ENCODE measurements at regions not wholly inside any gene's neighbourhood (a gene's known extent, or its start where the extent isn't known, plus 50 kb on each side); places are given as distances from the start of the nearest gene placed in this dataset.

DNA sequence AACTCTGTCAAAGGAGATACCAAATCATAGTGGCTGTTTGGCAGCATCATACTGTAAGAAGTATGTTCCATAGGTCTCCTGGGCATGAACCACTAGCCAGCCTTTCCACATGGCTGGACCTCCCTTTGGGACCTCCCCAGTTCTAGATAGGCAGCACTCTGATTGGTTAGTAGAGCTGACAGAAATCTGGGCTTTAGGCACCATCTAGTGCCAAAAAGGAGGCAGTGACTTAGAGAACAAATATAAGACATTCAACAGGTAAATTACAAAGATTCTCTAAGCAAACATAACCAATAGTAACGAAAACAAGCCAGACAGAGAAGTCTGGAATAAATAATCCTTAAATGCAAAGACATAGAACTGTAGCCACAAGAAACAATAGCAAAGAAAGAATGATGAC, 148.0 kb upstream of the PDE3A start:
- TF ChIP-seq, protein P1, sequence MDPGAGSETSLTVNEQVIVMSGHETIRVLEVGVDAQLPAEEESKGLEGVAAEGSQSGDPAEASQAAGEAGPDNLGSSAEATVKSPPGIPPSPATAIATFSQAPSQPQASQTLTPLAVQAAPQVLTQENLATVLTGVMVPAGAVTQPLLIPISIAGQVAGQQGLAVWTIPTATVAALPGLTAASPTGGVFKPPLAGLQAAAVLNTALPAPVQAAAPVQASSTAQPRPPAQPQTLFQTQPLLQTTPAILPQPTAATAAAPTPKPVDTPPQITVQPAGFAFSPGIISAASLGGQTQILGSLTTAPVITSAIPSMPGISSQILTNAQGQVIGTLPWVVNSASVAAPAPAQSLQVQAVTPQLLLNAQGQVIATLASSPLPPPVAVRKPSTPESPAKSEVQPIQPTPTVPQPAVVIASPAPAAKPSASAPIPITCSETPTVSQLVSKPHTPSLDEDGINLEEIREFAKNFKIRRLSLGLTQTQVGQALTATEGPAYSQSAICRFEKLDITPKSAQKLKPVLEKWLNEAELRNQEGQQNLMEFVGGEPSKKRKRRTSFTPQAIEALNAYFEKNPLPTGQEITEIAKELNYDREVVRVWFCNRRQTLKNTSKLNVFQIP (CRISPR knock-in tag; IDR thresholded peaks at IDR 0.05; ENCODE audit: borderline replicate concordance, low read depth): no peak
- TF ChIP-seq PPARA (CRISPR knock-in tag; IDR thresholded peaks at IDR 0.05; ENCODE audit: borderline replicate concordance) (no peak), TOX (CRISPR knock-in tag; IDR thresholded peaks at IDR 0.05; ENCODE audit: borderline replicate concordance) (no peak), CSDC2 (CRISPR knock-in tag; IDR thresholded peaks at IDR 0.05) (no peak), SNAI2 (CRISPR knock-in tag; IDR thresholded peaks at IDR 0.05) (no peak), ARNTL (CRISPR knock-in tag; IDR thresholded peaks at IDR 0.05; ENCODE audit: borderline replicate concordance, low read depth) (no peak), ZFP3 (CRISPR knock-in tag; IDR thresholded peaks at IDR 0.05) (no peak), ZNF70 (CRISPR knock-in tag; IDR thresholded peaks at IDR 0.05) (no peak), ESRRG (CRISPR knock-in tag; IDR thresholded peaks at IDR 0.05) (no peak), BACH2 (CRISPR knock-in tag; IDR thresholded peaks at IDR 0.05; ENCODE audit: borderline replicate concordance) (no peak), RARB (CRISPR knock-in tag; IDR thresholded peaks at IDR 0.05) (no peak), ZNF8 (CRISPR knock-in tag; IDR thresholded peaks at IDR 0.05) (no peak), TCF4 (CRISPR knock-in tag; IDR thresholded peaks at IDR 0.05; ENCODE audit: borderline replicate concordance) (no peak), ZFP30 (CRISPR knock-in tag; IDR thresholded peaks at IDR 0.05) (no peak), GLIS3 (CRISPR knock-in tag; IDR thresholded peaks at IDR 0.05) (no peak), ZNF565 (CRISPR knock-in tag; conservative IDR thresholded peaks at IDR 0.05; ENCODE audit: low read depth) (no peak)
- TF ChIP-seq, protein P2, sequence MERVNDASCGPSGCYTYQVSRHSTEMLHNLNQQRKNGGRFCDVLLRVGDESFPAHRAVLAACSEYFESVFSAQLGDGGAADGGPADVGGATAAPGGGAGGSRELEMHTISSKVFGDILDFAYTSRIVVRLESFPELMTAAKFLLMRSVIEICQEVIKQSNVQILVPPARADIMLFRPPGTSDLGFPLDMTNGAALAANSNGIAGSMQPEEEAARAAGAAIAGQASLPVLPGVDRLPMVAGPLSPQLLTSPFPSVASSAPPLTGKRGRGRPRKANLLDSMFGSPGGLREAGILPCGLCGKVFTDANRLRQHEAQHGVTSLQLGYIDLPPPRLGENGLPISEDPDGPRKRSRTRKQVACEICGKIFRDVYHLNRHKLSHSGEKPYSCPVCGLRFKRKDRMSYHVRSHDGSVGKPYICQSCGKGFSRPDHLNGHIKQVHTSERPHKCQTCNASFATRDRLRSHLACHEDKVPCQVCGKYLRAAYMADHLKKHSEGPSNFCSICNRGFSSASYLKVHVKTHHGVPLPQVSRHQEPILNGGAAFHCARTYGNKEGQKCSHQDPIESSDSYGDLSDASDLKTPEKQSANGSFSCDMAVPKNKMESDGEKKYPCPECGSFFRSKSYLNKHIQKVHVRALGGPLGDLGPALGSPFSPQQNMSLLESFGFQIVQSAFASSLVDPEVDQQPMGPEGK (CRISPR knock-in tag; IDR thresholded peaks at IDR 0.05; ENCODE audit: borderline replicate concordance): no peak
- TF ChIP-seq, protein P3, sequence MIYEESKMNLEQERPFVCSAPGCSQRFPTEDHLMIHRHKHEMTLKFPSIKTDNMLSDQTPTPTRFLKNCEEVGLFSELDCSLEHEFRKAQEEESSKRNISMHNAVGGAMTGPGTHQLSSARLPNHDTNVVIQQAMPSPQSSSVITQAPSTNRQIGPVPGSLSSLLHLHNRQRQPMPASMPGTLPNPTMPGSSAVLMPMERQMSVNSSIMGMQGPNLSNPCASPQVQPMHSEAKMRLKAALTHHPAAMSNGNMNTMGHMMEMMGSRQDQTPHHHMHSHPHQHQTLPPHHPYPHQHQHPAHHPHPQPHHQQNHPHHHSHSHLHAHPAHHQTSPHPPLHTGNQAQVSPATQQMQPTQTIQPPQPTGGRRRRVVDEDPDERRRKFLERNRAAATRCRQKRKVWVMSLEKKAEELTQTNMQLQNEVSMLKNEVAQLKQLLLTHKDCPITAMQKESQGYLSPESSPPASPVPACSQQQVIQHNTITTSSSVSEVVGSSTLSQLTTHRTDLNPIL (CRISPR knock-in tag; IDR thresholded peaks at IDR 0.05; ENCODE audit: low read depth): no peak
- ATAC-seq: peak; percentile 76

DNA sequence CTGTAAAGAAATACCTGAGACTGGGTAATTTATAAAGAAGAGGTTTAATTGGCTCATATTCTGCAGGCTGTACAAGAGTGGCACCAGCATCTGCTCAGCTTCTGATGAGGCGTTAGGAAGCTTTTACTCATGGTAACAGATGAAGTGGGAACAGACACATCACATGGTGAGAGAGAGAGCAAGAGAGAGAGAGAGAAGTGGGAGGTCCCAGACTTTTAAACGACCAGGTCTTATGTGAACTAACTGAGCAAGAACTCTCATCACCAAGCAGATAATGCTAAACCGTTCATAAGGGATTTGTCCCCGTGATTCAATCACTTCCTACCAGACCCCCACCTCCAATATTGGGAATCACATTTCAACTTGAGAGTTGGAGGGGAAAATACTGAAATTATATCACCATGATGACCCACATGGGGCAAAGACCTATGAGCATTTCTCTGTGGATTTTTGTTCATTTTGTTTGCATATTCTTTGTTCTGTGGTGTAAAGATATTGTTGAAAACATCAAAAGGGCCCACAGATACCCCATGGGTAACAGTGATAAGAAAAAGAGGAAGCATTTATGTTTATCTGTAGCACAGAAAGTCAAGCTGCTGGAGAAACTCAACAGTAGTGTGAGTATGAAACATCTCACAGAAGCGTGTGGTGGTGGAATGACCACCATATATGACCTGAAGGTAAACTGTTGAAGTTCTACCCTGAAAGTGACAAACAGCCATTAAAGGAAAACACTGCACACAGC, 135.2 kb upstream of the PDE3A start:
- no peak for ATAC-seq
- TF ChIP-seq, protein P4, sequence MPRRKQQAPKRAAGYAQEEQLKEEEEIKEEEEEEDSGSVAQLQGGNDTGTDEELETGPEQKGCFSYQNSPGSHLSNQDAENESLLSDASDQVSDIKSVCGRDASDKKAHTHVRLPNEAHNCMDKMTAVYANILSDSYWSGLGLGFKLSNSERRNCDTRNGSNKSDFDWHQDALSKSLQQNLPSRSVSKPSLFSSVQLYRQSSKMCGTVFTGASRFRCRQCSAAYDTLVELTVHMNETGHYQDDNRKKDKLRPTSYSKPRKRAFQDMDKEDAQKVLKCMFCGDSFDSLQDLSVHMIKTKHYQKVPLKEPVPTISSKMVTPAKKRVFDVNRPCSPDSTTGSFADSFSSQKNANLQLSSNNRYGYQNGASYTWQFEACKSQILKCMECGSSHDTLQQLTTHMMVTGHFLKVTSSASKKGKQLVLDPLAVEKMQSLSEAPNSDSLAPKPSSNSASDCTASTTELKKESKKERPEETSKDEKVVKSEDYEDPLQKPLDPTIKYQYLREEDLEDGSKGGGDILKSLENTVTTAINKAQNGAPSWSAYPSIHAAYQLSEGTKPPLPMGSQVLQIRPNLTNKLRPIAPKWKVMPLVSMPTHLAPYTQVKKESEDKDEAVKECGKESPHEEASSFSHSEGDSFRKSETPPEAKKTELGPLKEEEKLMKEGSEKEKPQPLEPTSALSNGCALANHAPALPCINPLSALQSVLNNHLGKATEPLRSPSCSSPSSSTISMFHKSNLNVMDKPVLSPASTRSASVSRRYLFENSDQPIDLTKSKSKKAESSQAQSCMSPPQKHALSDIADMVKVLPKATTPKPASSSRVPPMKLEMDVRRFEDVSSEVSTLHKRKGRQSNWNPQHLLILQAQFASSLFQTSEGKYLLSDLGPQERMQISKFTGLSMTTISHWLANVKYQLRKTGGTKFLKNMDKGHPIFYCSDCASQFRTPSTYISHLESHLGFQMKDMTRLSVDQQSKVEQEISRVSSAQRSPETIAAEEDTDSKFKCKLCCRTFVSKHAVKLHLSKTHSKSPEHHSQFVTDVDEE (CRISPR knock-in tag; IDR thresholded peaks at IDR 0.05): no peak
- TF ChIP-seq PPARA (CRISPR knock-in tag; IDR thresholded peaks at IDR 0.05; ENCODE audit: borderline replicate concordance) (no peak), RARB (CRISPR knock-in tag; IDR thresholded peaks at IDR 0.05) (no peak), OSR1 (CRISPR knock-in tag; IDR thresholded peaks at IDR 0.05) (no peak), BACH2 (CRISPR knock-in tag; IDR thresholded peaks at IDR 0.05; ENCODE audit: borderline replicate concordance) (no peak), ZFP30 (CRISPR knock-in tag; IDR thresholded peaks at IDR 0.05) (no peak), ZC3H10 (CRISPR knock-in tag; IDR thresholded peaks at IDR 0.05) (no peak), CSDC2 (CRISPR knock-in tag; IDR thresholded peaks at IDR 0.05) (no peak), ZFP3 (CRISPR knock-in tag; IDR thresholded peaks at IDR 0.05) (no peak), ZNF565 (CRISPR knock-in tag; conservative IDR thresholded peaks at IDR 0.05; ENCODE audit: low read depth) (no peak)
- TF ChIP-seq, protein P1 (CRISPR knock-in tag; IDR thresholded peaks at IDR 0.05; ENCODE audit: borderline replicate concordance, low read depth): no peak
- TF ChIP-seq, protein P5, sequence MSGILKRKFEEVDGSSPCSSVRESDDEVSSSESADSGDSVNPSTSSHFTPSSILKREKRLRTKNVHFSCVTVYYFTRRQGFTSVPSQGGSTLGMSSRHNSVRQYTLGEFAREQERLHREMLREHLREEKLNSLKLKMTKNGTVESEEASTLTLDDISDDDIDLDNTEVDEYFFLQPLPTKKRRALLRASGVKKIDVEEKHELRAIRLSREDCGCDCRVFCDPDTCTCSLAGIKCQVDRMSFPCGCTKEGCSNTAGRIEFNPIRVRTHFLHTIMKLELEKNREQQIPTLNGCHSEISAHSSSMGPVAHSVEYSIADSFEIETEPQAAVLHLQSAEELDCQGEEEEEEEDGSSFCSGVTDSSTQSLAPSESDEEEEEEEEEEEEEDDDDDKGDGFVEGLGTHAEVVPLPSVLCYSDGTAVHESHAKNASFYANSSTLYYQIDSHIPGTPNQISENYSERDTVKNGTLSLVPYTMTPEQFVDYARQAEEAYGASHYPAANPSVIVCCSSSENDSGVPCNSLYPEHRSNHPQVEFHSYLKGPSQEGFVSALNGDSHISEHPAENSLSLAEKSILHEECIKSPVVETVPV (CRISPR knock-in tag; IDR thresholded peaks at IDR 0.05): no peak
- TF ChIP-seq, protein P2 (CRISPR knock-in tag; IDR thresholded peaks at IDR 0.05; ENCODE audit: borderline replicate concordance): no peak

Data from SK-N-SH treated with all-trans-retinoic acid at 6 μM for 48 hours (cell line).